Small intestine (tissue), 7 donors: ENCODE measurements at regions not wholly inside any gene's neighbourhood (a gene's known extent, or its start where the extent isn't known, plus 50 kb on each side); places are given as distances from the start of the nearest gene placed in this dataset.
"Not testable (repeated sequence)": the region's sequence is repeated elsewhere in the genome, so short reads cannot be mapped to it uniquely, and the experiment has no call there.

Experiments
- DNase-seq, 2 donors: peaks; one replicate each; pipeline versions ENCODE4 v3.0.0 to v3.0.0-alpha.2; 2013
- FAIRE-seq: peaks from 2 replicates; lab custom pipeline; 2012; peaks lifted over from hg19 to GRCh38; lab: Jason Lieb, UNC
- H3K27ac ChIP-seq, 3 donors: one replicate each; pipeline ENCODE4 v1.5.1; 2013; ENCODE audit warnings: low read length in 2 of 3, mild to moderate bottlenecking in 2 of 3, control low read depth in 1 of 3, inconsistent platforms in 1 of 3, low read depth in 1 of 3, moderate library complexity in 1 of 3
- H3K27me3 ChIP-seq, 3 donors: one replicate each; pipeline ENCODE4 v1.6.1; 2013; ENCODE audit warnings: low read length in 3 of 3, inconsistent platforms in 1 of 3; ENCODE audit not compliant: control insufficient read depth in 3 of 3, insufficient read depth in 3 of 3
- H3K36me3 ChIP-seq, 3 donors: one replicate each; pipeline ENCODE4 v1.6.1; 2013; ENCODE audit warnings: low read length in 3 of 3, inconsistent platforms in 1 of 3, low read depth in 1 of 3, mild to moderate bottlenecking in 1 of 3, moderate library complexity in 1 of 3; ENCODE audit not compliant: control insufficient read depth in 3 of 3, insufficient read depth in 2 of 3
- H3K4me1 ChIP-seq, 3 donors: one replicate each; pipeline ENCODE4 v1.6.1; 2013; ENCODE audit warnings: low read length in 2 of 3, inconsistent platforms in 1 of 3, low read depth in 1 of 3, mild to moderate bottlenecking in 1 of 3, moderate library complexity in 1 of 3; ENCODE audit not compliant: control insufficient read depth in 3 of 3, insufficient read depth in 2 of 3
- H3K4me3 ChIP-seq, 3 donors: one replicate each; pipeline ENCODE4 v1.5.1; 2013; ENCODE audit warnings: low read length in 3 of 3, control low read depth in 1 of 3, inconsistent platforms in 1 of 3, low read depth in 1 of 3, mild to moderate bottlenecking in 1 of 3, moderate library complexity in 1 of 3
- H3K9me3 ChIP-seq, 2 donors: one replicate each; pipeline ENCODE4 v1.6.1; 2013; ENCODE audit warnings: low read depth in 1 of 2, low read length in 1 of 2; ENCODE audit not compliant: control insufficient read depth in 2 of 2, insufficient read depth in 1 of 2
- WGBS, 3 donors: extraction: QIAGEN DNeasy Blood & Tissue Kit; methylation state at CpG; one replicate each; pipeline ENCODE4 v1.1.7; 2013; 5-methylcytosine and 5-hydroxymethylcytosine counted together
- donor health status: healthy with polysubstance abuse.
- donor health status: control.
- donor health status: control.
- donor health status: Bipolar disorder and iron deficiency.
- donor health status: healthy.

GRCh38 chr5:58172946-58173345 is 286.9 kb downstream of the PLK2 start:
- Histone ChIP-seq H3K27me3 (no peaks in the 10 kb centered on the region), H3K27ac (no peak overlapping the region), H3K36me3 (no peaks in the 10 kb centered on the region), H3K9me3 (no peaks in the 10 kb centered on the region), H3K4me1 (no peaks in the 10 kb centered on the region), H3K4me3 (no peak overlapping the region)
- WGBS, 3 donors, result 81 to 93% (median 93%) methylated on average over 1 of the region's 1 CpG
- no peak for FAIRE-seq
- no peak for DNase-seq

GRCh38 chr5:58165152-58165551 is 294.7 kb downstream of the PLK2 start:
- FAIRE-seq (no peak), DNase-seq (no peak)
- 62 to 81% (median 69%) methylated on average over 3 of the region's 3 CpGs for WGBS, 3 donors

GRCh38 chr5:58161889-58162288 is 298.0 kb downstream of the PLK2 start:
- not testable (repeated sequence) for H3K27me3 ChIP-seq, H3K36me3 ChIP-seq, H3K9me3 ChIP-seq, DNase-seq, H3K4me1 ChIP-seq, H3K4me3 ChIP-seq, H3K27ac ChIP-seq, FAIRE-seq
- 39 to 73% (median 67%) methylated on average over 6 of the region's 6 CpGs for WGBS, 3 donors

More at GRCh38 chr5:58165152-58165551, 294.7 kb downstream of the PLK2 start:
- no peaks in the 10 kb centered on the region for H3K27me3 ChIP-seq
- H3K27ac ChIP-seq, result no peak overlapping the region
- no peaks in the 10 kb centered on the region for H3K4me1 ChIP-seq
- no peaks in the 10 kb centered on the region for H3K36me3 ChIP-seq
- no peaks in the 10 kb centered on the region for H3K9me3 ChIP-seq
- no peak overlapping the region for H3K4me3 ChIP-seq

GRCh38 chr5:58156973-58157701 is 302.7 kb downstream of the PLK2 start:
- Histone ChIP-seq H3K4me1 (no peaks in the 10 kb centered on the region), H3K27ac (no peak overlapping the region), H3K27me3 (no peaks in the 10 kb centered on the region), H3K9me3 (no peaks in the 10 kb centered on the region), H3K36me3 (no peaks in the 10 kb centered on the region), H3K4me3 (no peak overlapping the region)
- no peak for DNase-seq
- FAIRE-seq, result no peak
- WGBS, 3 donors, result 40 to 52% (median 43%) methylated on average over 8 of the region's 8 CpGs

- Histone ChIP-seq H3K4me1 (no peaks in the 10 kb centered on the region), H3K9me3 (no peaks in the 10 kb centered on the region), H3K4me3 (no peak overlapping the region), H3K27me3 (no peaks in the 10 kb centered on the region), H3K36me3 (no peaks in the 10 kb centered on the region), H3K27ac (no peak overlapping the region)
- DNase-seq (no peak), FAIRE-seq (no peak)
- 70 to 80% (median 75%) methylated on average over 6 of the region's 6 CpGs for WGBS, 3 donors
Observed at GRCh38 chr5:58156361-58156760, 303.5 kb downstream of the PLK2 start.

GRCh38 chr5:58153255-58153654 is 306.6 kb downstream of the PLK2 start:
- Histone ChIP-seq H3K27ac (no peak overlapping the region), H3K4me1 (no peaks in the 10 kb centered on the region), H3K4me3 (no peak overlapping the region), H3K27me3 (no peaks in the 10 kb centered on the region), H3K36me3 (no peaks in the 10 kb centered on the region), H3K9me3 (no peaks in the 10 kb centered on the region)
- 69 to 76% (median 75%) methylated on average over 7 of the region's 7 CpGs for WGBS, 3 donors
- FAIRE-seq (no peak), DNase-seq (no peak)

- 70 to 90% (median 87%) methylated on average over 1 of the region's 1 CpG for WGBS, 3 donors
- H3K27ac ChIP-seq, result no peak overlapping the region
- H3K4me3 ChIP-seq, result no peak overlapping the region
- DNase-seq (no peak), FAIRE-seq (no peak)
- H3K9me3 ChIP-seq, result no peaks in the 10 kb centered on the region
- H3K4me1 ChIP-seq, result no peaks in the 10 kb centered on the region
- H3K36me3 ChIP-seq, result no peaks in the 10 kb centered on the region
- no peaks in the 10 kb centered on the region for H3K27me3 ChIP-seq
Observed at GRCh38 chr5:58151414-58151813, 308.5 kb downstream of the PLK2 start.

- no peak for DNase-seq
- H3K27me3 ChIP-seq, result no peaks in the 10 kb centered on the region
- no peaks in the 10 kb centered on the region for H3K9me3 ChIP-seq
- no peaks in the 10 kb centered on the region for H3K4me1 ChIP-seq
- 73 to 92% (median 87%) methylated on average over 2 of the region's 2 CpGs for WGBS, 3 donors
- no peaks in the 10 kb centered on the region for H3K36me3 ChIP-seq
- H3K27ac ChIP-seq, result no peak overlapping the region
- no peak overlapping the region for H3K4me3 ChIP-seq
- no peak for FAIRE-seq
Observed at GRCh38 chr5:58150926-58151325, 309.0 kb downstream of the PLK2 start.

- Histone ChIP-seq H3K9me3 (no peaks in the 10 kb centered on the region), H3K27me3 (no peaks in the 10 kb centered on the region), H3K27ac (no peak overlapping the region), H3K36me3 (no peaks in the 10 kb centered on the region), H3K4me3 (no peak overlapping the region), H3K4me1 (no peaks in the 10 kb centered on the region)
- WGBS, 3 donors, result 87 to 93% (median 88%) methylated on average over 4 of the region's 4 CpGs
- no peak for FAIRE-seq
- no peak for DNase-seq
Observed at GRCh38 chr5:58149746-58150145, 310.1 kb downstream of the PLK2 start.
